ENCODE measurements at regions not wholly inside any gene's neighbourhood (a gene's known extent, or its start where the extent isn't known, plus 50 kb on each side); places are given as distances from the start of the nearest gene placed in this dataset.

GRCh38 chr10:90665905-90666662 is 191.8 kb downstream of the HTR7 start:
- DNase-seq = no peak
- no peak for TF ChIP-seq POLR2A (IDR thresholded peaks at IDR 0.05)
- TF ChIP-seq, protein P1, sequence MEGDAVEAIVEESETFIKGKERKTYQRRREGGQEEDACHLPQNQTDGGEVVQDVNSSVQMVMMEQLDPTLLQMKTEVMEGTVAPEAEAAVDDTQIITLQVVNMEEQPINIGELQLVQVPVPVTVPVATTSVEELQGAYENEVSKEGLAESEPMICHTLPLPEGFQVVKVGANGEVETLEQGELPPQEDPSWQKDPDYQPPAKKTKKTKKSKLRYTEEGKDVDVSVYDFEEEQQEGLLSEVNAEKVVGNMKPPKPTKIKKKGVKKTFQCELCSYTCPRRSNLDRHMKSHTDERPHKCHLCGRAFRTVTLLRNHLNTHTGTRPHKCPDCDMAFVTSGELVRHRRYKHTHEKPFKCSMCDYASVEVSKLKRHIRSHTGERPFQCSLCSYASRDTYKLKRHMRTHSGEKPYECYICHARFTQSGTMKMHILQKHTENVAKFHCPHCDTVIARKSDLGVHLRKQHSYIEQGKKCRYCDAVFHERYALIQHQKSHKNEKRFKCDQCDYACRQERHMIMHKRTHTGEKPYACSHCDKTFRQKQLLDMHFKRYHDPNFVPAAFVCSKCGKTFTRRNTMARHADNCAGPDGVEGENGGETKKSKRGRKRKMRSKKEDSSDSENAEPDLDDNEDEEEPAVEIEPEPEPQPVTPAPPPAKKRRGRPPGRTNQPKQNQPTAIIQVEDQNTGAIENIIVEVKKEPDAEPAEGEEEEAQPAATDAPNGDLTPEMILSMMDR (IDR thresholded peaks at IDR 0.05) = no peak
- H3K27ac ChIP-seq = no peak overlapping the region
- intact Hi-C loops (cut with DNase I) = no loop called here
- no peaks in the 10 kb centered on the region for H3K9me3 ChIP-seq (replicated peaks in 1 of 3)
- 47 to 57% (median 55%) methylated on average over 8 of the region's 8 CpGs for WGBS, 4 donors
- no peak overlapping the region for H3K4me3 ChIP-seq
- no peaks in the 10 kb centered on the region for H3K36me3 ChIP-seq (replicated peaks in 1 of 2)
- H3K4me1 ChIP-seq (replicated peaks in 1 of 2) = no peaks in the 10 kb centered on the region
- no peaks in the 10 kb centered on the region for H3K27me3 ChIP-seq

GRCh38 chr10:90674461-90674860 is 183.4 kb downstream of the HTR7 start:
- no peak for DNase-seq
- Histone ChIP-seq H3K36me3 (replicated peaks in 1 of 2) (no peaks in the 10 kb centered on the region), H3K4me1 (replicated peaks in 1 of 2) (no peaks in the 10 kb centered on the region), H3K4me3 (no peak overlapping the region), H3K9me3 (replicated peaks in 1 of 3) (no peaks in the 10 kb centered on the region), H3K27me3 (no peaks in the 10 kb centered on the region), H3K27ac (no peak overlapping the region)
- TF ChIP-seq POLR2A (IDR thresholded peaks at IDR 0.05) = no peak
- TF ChIP-seq, protein P1 (IDR thresholded peaks at IDR 0.05) = no peak
- 44 to 69% (median 57%) methylated on average over 1 of the region's 1 CpG for WGBS, 4 donors
- intact Hi-C loops (cut with DNase I) = no loop called here

DNA sequence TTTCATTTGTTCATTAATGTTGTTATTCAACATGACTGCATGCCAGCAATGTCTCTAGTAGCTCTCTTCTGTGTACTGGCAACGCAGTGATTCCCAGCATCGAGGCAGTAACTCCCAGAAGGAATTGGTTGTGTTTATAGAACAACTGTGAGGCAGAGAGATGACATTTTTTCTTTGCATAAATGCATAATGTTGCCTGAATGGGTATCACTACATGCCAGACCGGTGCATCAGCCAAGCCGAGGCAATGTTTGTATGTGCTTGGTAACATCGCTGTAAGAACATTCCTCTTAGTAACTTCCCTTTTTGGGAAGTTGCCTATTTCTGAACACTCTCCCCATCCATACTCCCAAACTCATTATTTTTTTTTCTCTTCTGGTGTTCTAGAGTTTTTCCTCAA is 182.9 kb downstream of the HTR7 start:
- WGBS, 4 donors = 66 to 83% (median 78%) methylated on average over 5 of the region's 5 CpGs
- Histone ChIP-seq H3K4me3 (no peak overlapping the region), H3K27me3 (no peaks in the 10 kb centered on the region), H3K9me3 (replicated peaks in 1 of 3) (no peaks in the 10 kb centered on the region), H3K27ac (no peak overlapping the region), H3K36me3 (replicated peaks in 1 of 2) (no peaks in the 10 kb centered on the region), H3K4me1 (replicated peaks in 1 of 2) (no peaks in the 10 kb centered on the region)
- intact Hi-C loops (cut with DNase I) = no loop called here
- no peak for DNase-seq
- no peak for TF ChIP-seq POLR2A (IDR thresholded peaks at IDR 0.05)

DNA sequence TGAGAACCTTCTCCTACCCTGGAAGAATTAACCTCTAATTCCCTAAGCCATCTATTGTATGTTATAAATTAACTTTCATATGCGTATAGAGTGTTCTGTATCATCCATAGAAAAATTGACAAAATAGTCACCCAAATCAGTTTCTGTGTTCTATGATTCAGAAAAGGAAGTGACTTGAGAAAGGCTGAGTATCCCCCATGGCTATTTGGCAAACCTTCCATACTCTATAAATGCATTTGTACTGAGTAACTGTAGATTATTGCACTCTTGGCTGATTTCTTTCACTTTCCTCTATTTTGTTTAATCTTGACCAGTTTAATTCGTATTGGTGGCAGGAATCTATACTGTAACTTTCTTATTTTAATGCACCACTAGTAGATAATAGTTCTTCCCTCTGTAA is 182.2 kb downstream of the HTR7 start:
- Histone ChIP-seq H3K9me3 (replicated peaks in 1 of 3) (no peaks in the 10 kb centered on the region), H3K4me1 (replicated peaks in 1 of 2) (no peaks in the 10 kb centered on the region), H3K4me3 (no peak overlapping the region), H3K27ac (no peak overlapping the region), H3K27me3 (no peaks in the 10 kb centered on the region), H3K36me3 (replicated peaks in 1 of 2) (no peaks in the 10 kb centered on the region)
- WGBS, 4 donors = 64 to 77% (median 74%) methylated on average over 2 of the region's 2 CpGs
- TF ChIP-seq POLR2A (IDR thresholded peaks at IDR 0.05) = no peak
- TF ChIP-seq, protein P1 (IDR thresholded peaks at IDR 0.05) = no peak
- DNase-seq = no peak
- intact Hi-C loops (cut with DNase I) = no loop called here

All from adrenal gland (tissue), 9 donors.